Vagina (tissue), 2 donors: ENCODE measurements at regions not wholly inside any gene's neighbourhood (a gene's known extent, or its start where the extent isn't known, plus 50 kb on each side); places are given as distances from the start of the nearest gene placed in this dataset.

Experiments
- DNase-seq, 2 donors: peaks; one replicate each; pipeline ENCODE4 v3.0.0-alpha.2; 2017; ENCODE audit errors: extremely low spot score in 2 of 2
- H3K27ac ChIP-seq: fragments of 200-600 bp; sonication (generic); one replicate; pipeline ENCODE4 v1.5.1; 2019
- H3K27me3 ChIP-seq: fragments of 200-600 bp; sonication (generic); one replicate; pipeline ENCODE4 v1.5.1; 2019
- H3K36me3 ChIP-seq, 2 donors: fragments of 200-600 bp; sonication (generic); one replicate each; pipeline ENCODE4 v1.5.1; 2017 to 2019
- H3K4me1 ChIP-seq: fragments of 200-600 bp; sonication (generic); one replicate; pipeline ENCODE4 v1.5.1; 2019
- H3K4me3 ChIP-seq, 2 donors: fragments of 200-600 bp; sonication (generic); 1 replicate in 1 of 2; 2 replicates in 1 of 2; pipeline ENCODE4 v1.5.1; 2016 to 2019
- H3K9me3 ChIP-seq: fragments of 200-600 bp; sonication (generic); one replicate; pipeline ENCODE4 v1.5.1; 2019
- POLR2A ChIP-seq, 2 donors: fragments of 450-650 bp; IDR thresholded peaks; one replicate each; pipeline ENCODE4 v1.6.1; 2017; ENCODE audit warnings: antibody characterized with exemption in 2 of 2, mild to moderate bottlenecking in 2 of 2, moderate library complexity in 2 of 2
- POLR2AphosphoS5 ChIP-seq, 2 donors: sonication (generic); formaldehyde crosslinking; IDR thresholded peaks; one replicate each; pipeline ENCODE4 v1.9.0; 2017; ENCODE audit warnings: antibody characterized with exemption in 2 of 2, mild to moderate bottlenecking in 2 of 2, low read depth in 1 of 2; ENCODE audit not compliant: insufficient read depth in 1 of 2
- intact Hi-C: fragments of 100-400 bp; cut with DNase I; formaldehyde crosslinking; loops from one replicate; pipeline ENCODE4 v1.15.1; 2023
- TF ChIP-seq, protein P1 (sequence below), 3 experiments: fragments of 450-650 bp in 2 of 3; fragments of 200-600 bp in 1 of 3; sonication (generic) in 1 of 3; IDR thresholded peaks; one replicate each; pipeline ENCODE4 v1.5.1; 2017 to 2019; ENCODE audit warnings: antibody characterized with exemption in 3 of 3, mild to moderate bottlenecking in 2 of 3, moderate library complexity in 2 of 3

DNA sequence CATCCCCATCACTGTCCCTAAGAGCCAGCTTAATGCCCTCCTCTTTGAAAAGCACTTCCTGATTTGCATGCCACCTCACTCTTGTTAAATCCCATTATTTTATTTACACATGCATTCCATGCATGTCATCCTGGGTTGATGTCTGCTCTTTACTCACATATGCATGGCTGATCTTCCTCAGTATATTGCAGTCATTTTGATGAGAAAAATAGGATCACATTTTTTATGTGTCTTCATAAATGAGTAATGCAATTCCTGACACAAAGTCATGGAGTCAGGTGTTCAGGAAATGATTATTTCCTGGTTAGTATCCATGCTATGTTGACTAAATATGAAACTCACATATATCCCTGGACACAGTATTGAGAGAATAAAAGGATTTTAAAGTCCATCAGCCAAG, 204.7 kb downstream of the SLIT2 start:
- no peak for DNase-seq
- intact Hi-C loops = no loop called here
- TF ChIP-seq, protein P1, sequence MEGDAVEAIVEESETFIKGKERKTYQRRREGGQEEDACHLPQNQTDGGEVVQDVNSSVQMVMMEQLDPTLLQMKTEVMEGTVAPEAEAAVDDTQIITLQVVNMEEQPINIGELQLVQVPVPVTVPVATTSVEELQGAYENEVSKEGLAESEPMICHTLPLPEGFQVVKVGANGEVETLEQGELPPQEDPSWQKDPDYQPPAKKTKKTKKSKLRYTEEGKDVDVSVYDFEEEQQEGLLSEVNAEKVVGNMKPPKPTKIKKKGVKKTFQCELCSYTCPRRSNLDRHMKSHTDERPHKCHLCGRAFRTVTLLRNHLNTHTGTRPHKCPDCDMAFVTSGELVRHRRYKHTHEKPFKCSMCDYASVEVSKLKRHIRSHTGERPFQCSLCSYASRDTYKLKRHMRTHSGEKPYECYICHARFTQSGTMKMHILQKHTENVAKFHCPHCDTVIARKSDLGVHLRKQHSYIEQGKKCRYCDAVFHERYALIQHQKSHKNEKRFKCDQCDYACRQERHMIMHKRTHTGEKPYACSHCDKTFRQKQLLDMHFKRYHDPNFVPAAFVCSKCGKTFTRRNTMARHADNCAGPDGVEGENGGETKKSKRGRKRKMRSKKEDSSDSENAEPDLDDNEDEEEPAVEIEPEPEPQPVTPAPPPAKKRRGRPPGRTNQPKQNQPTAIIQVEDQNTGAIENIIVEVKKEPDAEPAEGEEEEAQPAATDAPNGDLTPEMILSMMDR (IDR thresholded peaks at IDR 0.05) = no peak
- TF ChIP-seq POLR2A (IDR thresholded peaks at IDR 0.05) (no peak), POLR2AphosphoS5 (IDR thresholded peaks at IDR 0.05; ENCODE audit: insufficient read depth in 1 of 2, low read depth in 1 of 2) (no peak)
- Histone ChIP-seq H3K9me3 (no peaks in the 10 kb centered on the region), H3K36me3 (no peaks in the 10 kb centered on the region), H3K27ac (no peak overlapping the region), H3K27me3 (no peaks in the 10 kb centered on the region), H3K4me1 (no peaks in the 10 kb centered on the region), H3K4me3 (no peak overlapping the region)

DNA sequence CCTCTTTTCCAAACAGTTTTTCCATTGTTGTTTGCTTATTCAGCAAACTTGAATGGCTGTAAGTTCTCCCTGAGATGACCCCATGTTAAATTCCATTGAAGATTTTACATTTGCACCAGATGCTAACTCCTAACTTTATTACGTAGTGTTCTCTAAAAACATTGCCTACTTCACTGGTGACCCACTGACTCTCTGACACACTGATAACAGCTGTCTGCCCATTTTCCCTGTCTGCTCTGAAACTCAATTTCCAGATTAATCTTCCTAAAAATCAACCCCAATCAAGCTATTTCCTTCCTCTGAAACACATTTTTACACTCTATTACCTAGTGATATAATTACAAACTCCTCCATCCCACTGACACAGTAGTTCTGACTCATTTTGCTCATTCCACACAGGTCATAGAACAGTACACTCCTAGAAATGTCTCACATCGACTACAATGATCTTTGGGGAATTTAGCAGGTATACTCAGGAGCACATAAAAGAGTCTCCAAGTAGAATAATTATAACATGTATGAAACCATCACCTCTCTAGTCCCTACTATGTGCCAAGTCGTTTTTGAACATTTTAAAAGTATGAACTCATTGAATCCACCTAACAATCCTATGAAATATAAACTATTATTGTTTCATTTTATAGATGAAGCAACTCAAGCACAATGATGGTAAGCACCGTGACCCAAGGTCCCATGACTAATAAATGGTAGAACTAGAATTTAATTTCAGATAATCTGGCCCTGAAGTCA, 210.9 kb downstream of the SLIT2 start:
- DNase-seq = no peak
- Histone ChIP-seq H3K9me3 (no peaks in the 10 kb centered on the region), H3K4me1 (no peaks in the 10 kb centered on the region), H3K4me3 (no peak overlapping the region), H3K27ac (no peak overlapping the region), H3K36me3 (no peaks in the 10 kb centered on the region), H3K27me3 (no peaks in the 10 kb centered on the region)
- intact Hi-C loops = no loop called here
- TF ChIP-seq POLR2AphosphoS5 (IDR thresholded peaks at IDR 0.05; ENCODE audit: insufficient read depth in 1 of 2, low read depth in 1 of 2) (no peak), POLR2A (IDR thresholded peaks at IDR 0.05) (no peak)
- TF ChIP-seq, protein P1 (IDR thresholded peaks at IDR 0.05) = no peak

DNA sequence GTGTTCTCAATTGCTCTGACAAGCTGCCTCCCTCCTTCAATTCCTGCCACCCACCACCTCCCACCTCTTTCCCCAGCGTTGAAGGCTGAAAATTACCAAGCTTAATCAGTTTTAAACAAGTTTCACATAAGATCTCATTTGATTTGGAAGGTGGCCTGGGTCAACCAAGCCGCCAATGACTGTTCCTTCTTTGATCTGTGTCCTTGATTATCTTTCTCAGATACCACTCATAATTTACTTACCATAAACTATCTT, 211.4 kb downstream of the SLIT2 start:
- H3K4me3 ChIP-seq = no peak overlapping the region
- H3K27ac ChIP-seq = no peak overlapping the region
- intact Hi-C loops = no loop called here
- no peaks in the 10 kb centered on the region for H3K27me3 ChIP-seq
- H3K9me3 ChIP-seq = no peaks in the 10 kb centered on the region
- no peaks in the 10 kb centered on the region for H3K36me3 ChIP-seq
- no peak for DNase-seq
- TF ChIP-seq, protein P1 (IDR thresholded peaks at IDR 0.05) = no peak
- TF ChIP-seq POLR2A (IDR thresholded peaks at IDR 0.05) (no peak), POLR2AphosphoS5 (IDR thresholded peaks at IDR 0.05; ENCODE audit: insufficient read depth in 1 of 2, low read depth in 1 of 2) (no peak)
- H3K4me1 ChIP-seq = no peaks in the 10 kb centered on the region

DNA sequence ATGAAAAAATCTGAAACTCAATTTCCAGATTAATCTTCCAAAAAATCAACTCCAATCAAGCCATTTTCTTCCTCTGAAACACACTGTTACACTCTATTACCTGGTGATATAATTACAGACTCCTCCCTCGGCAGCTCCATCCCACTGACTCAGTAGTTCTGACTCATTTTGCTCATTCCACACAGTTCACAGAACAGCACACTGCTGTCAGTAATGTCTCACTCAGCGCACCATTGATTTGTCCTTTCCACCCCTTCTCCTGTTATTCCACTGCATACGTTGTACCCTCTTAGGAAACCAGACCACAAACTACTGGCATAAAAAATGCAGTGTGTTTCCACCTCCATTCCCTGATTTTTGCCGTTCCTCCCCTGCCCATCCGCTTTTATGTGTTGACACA, 212.7 kb downstream of the SLIT2 start:
- H3K27me3 ChIP-seq = no peaks in the 10 kb centered on the region

DNA sequence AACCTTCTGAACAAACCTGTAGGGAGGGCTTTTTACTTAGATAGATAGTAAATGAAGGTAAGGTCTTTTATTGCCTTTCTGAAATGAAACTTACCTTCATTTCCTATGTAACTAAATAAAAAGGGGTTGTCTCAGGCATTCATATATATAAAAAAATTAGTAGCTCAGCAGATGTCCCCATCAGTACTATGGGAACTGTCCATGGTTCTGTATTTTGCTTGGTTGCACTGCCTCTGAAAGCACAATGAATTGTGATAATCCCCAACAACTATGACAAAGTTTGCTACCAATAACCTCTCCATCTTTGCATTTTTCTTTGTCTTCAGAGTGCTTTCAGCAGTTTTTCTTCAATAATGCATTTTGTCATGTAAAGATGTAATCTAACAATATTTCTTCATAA, 222.4 kb downstream of the SLIT2 start:
- no peaks in the 10 kb centered on the region for H3K4me1 ChIP-seq
- H3K27me3 ChIP-seq = no peaks in the 10 kb centered on the region
- H3K9me3 ChIP-seq = no peaks in the 10 kb centered on the region
- no peak overlapping the region for H3K27ac ChIP-seq
- TF ChIP-seq POLR2AphosphoS5 (IDR thresholded peaks at IDR 0.05; ENCODE audit: insufficient read depth in 1 of 2, low read depth in 1 of 2) (no peak), POLR2A (IDR thresholded peaks at IDR 0.05) (no peak)
- TF ChIP-seq, protein P1 (IDR thresholded peaks at IDR 0.05) = no peak
- H3K36me3 ChIP-seq = no peaks in the 10 kb centered on the region
- intact Hi-C loops = no loop called here
- no peak overlapping the region for H3K4me3 ChIP-seq
- no peak for DNase-seq

More for the DNA sequence above, 212.7 kb downstream of the SLIT2 start:
- Histone ChIP-seq H3K4me3 (no peak overlapping the region), H3K9me3 (no peaks in the 10 kb centered on the region), H3K36me3 (no peaks in the 10 kb centered on the region), H3K27ac (no peak overlapping the region), H3K4me1 (no peaks in the 10 kb centered on the region)
- intact Hi-C loops = no loop called here
- DNase-seq = no peak
- TF ChIP-seq POLR2AphosphoS5 (IDR thresholded peaks at IDR 0.05; ENCODE audit: insufficient read depth in 1 of 2, low read depth in 1 of 2) (no peak), POLR2A (IDR thresholded peaks at IDR 0.05) (no peak)
- TF ChIP-seq, protein P1 (IDR thresholded peaks at IDR 0.05) = no peak
